NB4 (cell line): ENCODE measurements at regions not wholly inside any gene's neighbourhood (a gene's known extent, or its start where the extent isn't known, plus 50 kb on each side); places are given as distances from the start of the nearest gene placed in this dataset.

Experiments used
- CTCF ChIP-seq: IDR thresholded peaks from one replicate; pipeline ENCODE4 v1.5.1; 2012; ENCODE audit warnings: low read depth, low read length
- MYC ChIP-seq: IDR thresholded peaks from 2 replicates; pipeline ENCODE4 v1.6.1; 2011; ENCODE audit warnings: low read depth, low read length
- POLR2A ChIP-seq: IDR thresholded peaks from 2 replicates; pipeline ENCODE4 v1.6.1; 2011; ENCODE audit warnings: mild to moderate bottlenecking; ENCODE audit not compliant: insufficient read length; ENCODE audit errors: extremely low read depth

GRCh38 chr11:121909596-121909995 is 206.4 kb downstream of the BLID start:
- TF ChIP-seq CTCF, result no peak
- TF ChIP-seq POLR2A, result no peak
- no peak for TF ChIP-seq MYC
